ENCODE measurements at regions not wholly inside any gene's neighbourhood (a gene's known extent, or its start where the extent isn't known, plus 50 kb on each side); places are given as distances from the start of the nearest gene placed in this dataset.

DNA sequence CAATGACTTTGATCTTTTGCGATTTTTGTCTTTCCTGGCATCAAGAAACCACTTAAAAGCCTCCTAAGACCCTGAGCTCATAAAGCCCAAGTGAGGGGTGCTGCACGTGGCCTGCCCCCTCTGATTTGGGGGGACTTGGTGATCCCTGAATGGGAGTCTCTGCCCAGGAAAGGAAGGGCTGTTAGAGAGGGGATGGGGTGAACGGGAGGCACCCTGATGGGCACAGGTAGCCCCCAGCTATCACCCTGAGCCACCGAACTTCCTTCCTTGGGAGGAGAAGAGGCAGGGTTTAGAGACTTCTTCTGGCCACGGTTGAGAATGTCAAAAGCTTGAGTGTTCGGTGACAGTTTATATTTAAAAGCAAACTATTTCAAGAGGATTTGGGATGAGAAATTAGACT lies 305.5 kb downstream of the ZNF536 start:
- TF ChIP-seq, protein P1, sequence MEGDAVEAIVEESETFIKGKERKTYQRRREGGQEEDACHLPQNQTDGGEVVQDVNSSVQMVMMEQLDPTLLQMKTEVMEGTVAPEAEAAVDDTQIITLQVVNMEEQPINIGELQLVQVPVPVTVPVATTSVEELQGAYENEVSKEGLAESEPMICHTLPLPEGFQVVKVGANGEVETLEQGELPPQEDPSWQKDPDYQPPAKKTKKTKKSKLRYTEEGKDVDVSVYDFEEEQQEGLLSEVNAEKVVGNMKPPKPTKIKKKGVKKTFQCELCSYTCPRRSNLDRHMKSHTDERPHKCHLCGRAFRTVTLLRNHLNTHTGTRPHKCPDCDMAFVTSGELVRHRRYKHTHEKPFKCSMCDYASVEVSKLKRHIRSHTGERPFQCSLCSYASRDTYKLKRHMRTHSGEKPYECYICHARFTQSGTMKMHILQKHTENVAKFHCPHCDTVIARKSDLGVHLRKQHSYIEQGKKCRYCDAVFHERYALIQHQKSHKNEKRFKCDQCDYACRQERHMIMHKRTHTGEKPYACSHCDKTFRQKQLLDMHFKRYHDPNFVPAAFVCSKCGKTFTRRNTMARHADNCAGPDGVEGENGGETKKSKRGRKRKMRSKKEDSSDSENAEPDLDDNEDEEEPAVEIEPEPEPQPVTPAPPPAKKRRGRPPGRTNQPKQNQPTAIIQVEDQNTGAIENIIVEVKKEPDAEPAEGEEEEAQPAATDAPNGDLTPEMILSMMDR (IDR thresholded peaks at IDR 0.05; ENCODE audit: insufficient read depth, low read length), result no peak
- TF ChIP-seq POLR2AphosphoS5 (IDR thresholded peaks at IDR 0.05; ENCODE audit: low read depth) (no peak), GABPA (IDR thresholded peaks at IDR 0.05; ENCODE audit: low read depth) (no peak), SPI1 (IDR thresholded peaks at IDR 0.05; ENCODE audit: borderline replicate concordance, low read depth) (no peak)
- TF ChIP-seq, protein P2, sequence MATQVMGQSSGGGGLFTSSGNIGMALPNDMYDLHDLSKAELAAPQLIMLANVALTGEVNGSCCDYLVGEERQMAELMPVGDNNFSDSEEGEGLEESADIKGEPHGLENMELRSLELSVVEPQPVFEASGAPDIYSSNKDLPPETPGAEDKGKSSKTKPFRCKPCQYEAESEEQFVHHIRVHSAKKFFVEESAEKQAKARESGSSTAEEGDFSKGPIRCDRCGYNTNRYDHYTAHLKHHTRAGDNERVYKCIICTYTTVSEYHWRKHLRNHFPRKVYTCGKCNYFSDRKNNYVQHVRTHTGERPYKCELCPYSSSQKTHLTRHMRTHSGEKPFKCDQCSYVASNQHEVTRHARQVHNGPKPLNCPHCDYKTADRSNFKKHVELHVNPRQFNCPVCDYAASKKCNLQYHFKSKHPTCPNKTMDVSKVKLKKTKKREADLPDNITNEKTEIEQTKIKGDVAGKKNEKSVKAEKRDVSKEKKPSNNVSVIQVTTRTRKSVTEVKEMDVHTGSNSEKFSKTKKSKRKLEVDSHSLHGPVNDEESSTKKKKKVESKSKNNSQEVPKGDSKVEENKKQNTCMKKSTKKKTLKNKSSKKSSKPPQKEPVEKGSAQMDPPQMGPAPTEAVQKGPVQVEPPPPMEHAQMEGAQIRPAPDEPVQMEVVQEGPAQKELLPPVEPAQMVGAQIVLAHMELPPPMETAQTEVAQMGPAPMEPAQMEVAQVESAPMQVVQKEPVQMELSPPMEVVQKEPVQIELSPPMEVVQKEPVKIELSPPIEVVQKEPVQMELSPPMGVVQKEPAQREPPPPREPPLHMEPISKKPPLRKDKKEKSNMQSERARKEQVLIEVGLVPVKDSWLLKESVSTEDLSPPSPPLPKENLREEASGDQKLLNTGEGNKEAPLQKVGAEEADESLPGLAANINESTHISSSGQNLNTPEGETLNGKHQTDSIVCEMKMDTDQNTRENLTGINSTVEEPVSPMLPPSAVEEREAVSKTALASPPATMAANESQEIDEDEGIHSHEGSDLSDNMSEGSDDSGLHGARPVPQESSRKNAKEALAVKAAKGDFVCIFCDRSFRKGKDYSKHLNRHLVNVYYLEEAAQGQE (IDR thresholded peaks at IDR 0.05; ENCODE audit: insufficient replicate concordance, low read depth), result no peak
